Nephron progenitor cell (in vitro differentiated cells): ENCODE measurements at regions not wholly inside any gene's neighbourhood (a gene's known extent, or its start where the extent isn't known, plus 50 kb on each side); places are given as distances from the start of the nearest gene placed in this dataset.

Experiments used
- DNase-seq: peaks from one replicate; pipeline ENCODE4 v3.0.0; 2021
- H3K27ac Mint-ChIP-seq: 2 replicates; pipeline ENCODE4 v1.8.0; 2021; ENCODE audit warnings: mild to moderate bottlenecking, moderate library complexity, mixed read lengths
- H3K27me3 Mint-ChIP-seq: 2 replicates; pipeline ENCODE4 v1.8.0; 2021; ENCODE audit warnings: mild to moderate bottlenecking, low read depth, mixed read lengths; ENCODE audit not compliant: poor library complexity
- H3K36me3 Mint-ChIP-seq: 2 replicates; pipeline ENCODE4 v1.8.0; 2021; ENCODE audit warnings: low read depth, mixed read lengths
- H3K4me1 Mint-ChIP-seq: 2 replicates; pipeline ENCODE4 v1.8.0; 2021; ENCODE audit warnings: mixed read lengths
- H3K4me3 Mint-ChIP-seq: 2 replicates; pipeline ENCODE4 v1.8.0; 2021; ENCODE audit warnings: mild to moderate bottlenecking, moderate library complexity, mixed read lengths
- H3K9me3 Mint-ChIP-seq: 2 replicates; pipeline ENCODE4 v1.8.0; 2021; ENCODE audit warnings: mild to moderate bottlenecking, moderate library complexity, mixed read lengths
- TF ChIP-seq, protein P1 (sequence below): fragments of 200-600 bp; sonication (generic); IDR thresholded peaks from 2 replicates; pipeline ENCODE4 v1.5.0; 2021; ENCODE audit warnings: antibody characterized with exemption

DNA sequence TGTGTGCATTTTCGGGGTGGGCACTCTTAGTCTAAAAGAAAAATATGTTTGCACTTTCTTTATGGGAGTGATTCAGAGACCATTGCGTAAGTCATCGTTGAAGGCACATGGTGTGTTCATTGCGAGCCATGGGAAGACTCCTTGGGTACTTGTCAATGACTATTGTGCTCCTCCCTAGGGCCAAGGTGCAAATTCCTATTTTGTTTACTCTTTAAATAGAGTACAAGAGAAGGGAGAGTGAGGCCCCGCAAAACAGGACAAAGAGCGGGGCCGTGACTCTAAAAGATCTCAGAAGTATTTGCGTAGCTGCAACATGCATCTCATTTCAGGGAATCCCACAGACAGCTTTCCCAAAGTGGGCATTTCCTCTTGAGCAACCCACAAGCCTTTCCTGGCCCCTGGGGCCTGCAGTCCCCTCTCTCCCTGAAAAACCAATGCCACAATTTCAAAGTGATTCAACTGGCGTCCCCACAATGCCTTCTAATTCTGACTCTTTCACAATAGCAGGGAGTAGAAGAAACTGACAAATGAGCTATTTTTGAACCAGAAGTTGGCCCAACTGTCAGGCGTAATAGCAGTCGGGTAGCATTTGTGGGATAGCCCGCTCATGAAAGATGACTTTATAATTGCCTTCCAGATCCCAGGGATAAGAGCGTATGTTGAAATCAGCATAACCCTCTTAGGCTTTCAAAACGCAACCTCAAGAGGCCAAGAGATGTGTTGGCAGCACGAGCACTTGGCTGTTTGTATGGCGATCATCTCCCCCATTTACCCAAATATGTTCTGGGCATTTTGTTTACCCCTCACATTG, 277.9 kb upstream of the BMP2 start:
- DNase-seq = no peak
- Mint-ChIP-seq H3K4me3 (no peak overlapping the region), H3K36me3 (no peaks in the 10 kb centered on the region), H3K4me1 (peaks cover 21% of the 10 kb centered on the region), H3K27ac (no peak overlapping the region), H3K27me3 (no peaks in the 10 kb centered on the region), H3K9me3 (no peaks in the 10 kb centered on the region)
- TF ChIP-seq, protein P1, sequence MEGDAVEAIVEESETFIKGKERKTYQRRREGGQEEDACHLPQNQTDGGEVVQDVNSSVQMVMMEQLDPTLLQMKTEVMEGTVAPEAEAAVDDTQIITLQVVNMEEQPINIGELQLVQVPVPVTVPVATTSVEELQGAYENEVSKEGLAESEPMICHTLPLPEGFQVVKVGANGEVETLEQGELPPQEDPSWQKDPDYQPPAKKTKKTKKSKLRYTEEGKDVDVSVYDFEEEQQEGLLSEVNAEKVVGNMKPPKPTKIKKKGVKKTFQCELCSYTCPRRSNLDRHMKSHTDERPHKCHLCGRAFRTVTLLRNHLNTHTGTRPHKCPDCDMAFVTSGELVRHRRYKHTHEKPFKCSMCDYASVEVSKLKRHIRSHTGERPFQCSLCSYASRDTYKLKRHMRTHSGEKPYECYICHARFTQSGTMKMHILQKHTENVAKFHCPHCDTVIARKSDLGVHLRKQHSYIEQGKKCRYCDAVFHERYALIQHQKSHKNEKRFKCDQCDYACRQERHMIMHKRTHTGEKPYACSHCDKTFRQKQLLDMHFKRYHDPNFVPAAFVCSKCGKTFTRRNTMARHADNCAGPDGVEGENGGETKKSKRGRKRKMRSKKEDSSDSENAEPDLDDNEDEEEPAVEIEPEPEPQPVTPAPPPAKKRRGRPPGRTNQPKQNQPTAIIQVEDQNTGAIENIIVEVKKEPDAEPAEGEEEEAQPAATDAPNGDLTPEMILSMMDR = no peak

DNA sequence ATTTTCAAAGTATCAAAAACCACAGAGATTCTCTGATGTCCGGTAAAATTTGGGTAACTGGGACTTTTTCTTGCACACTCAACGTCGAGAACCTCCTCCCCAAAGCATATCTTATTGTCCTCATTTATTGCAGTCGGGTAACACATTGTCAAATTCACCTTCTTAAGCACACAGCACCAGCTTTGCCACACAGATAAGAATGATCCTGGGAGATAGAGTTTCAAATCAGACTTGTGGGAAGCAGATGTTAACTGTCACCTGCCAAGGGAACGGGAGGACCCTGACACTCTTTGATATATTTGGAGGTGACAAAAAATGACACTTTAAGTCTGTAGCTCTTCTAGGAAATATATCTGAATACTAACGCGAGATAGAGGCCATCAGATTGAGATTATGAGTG, 282.1 kb upstream of the BMP2 start:
- DNase-seq = no peak
- Mint-ChIP-seq H3K27ac (no peak overlapping the region), H3K4me3 (no peak overlapping the region), H3K9me3 (no peaks in the 10 kb centered on the region), H3K4me1 (peaks cover 15% of the 10 kb centered on the region), H3K36me3 (no peaks in the 10 kb centered on the region), H3K27me3 (no peaks in the 10 kb centered on the region)
- TF ChIP-seq, protein P1 = no peak

DNA sequence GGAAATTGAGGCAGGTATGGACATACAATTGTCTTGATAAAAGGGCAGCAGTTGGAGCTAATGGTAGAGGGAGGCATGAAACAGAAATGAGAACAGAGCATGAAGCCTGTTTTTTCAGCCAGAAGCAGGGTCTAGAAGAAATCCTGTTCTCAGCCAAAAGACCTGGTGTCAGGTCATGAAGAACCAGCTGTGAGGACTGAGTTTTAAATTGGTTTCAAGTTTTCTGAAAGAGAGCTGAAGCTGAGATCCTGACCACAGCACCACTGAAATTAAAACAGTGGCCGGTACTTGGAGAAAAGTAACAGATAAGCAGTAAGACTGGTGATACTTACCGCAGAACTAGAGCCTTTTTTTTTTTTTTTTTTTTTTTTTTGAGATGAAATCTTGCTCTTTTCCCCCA, 283.8 kb upstream of the BMP2 start:
- Mint-ChIP-seq H3K36me3 (no peaks in the 10 kb centered on the region), H3K4me3 (no peak overlapping the region), H3K9me3 (peaks cover 3% of the 10 kb centered on the region), H3K27me3 (no peaks in the 10 kb centered on the region), H3K4me1 (no peaks in the 10 kb centered on the region), H3K27ac (no peak overlapping the region)
- DNase-seq = no peak
- TF ChIP-seq, protein P1 = no peak

DNA sequence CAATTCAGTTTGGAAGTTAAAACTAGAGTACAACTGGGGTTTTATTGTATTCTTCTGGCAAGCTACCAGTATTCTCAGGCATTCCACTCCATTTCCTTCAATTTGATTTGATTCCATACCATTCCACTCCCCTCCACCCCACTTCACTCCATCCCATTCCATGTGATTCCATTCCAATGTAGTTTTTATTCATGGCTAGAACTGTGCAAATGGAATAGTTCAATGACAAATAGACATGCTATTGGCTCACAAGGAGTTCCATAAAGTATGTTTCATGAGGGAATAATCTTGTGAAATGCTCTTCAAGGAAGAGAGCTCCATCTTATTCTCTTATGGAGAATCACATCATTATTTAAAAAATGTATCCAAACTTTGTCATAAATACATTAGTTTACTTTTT, 285.0 kb upstream of the BMP2 start:
- no peak overlapping the region for H3K4me3 Mint-ChIP-seq
- no peak overlapping the region for H3K27ac Mint-ChIP-seq
- no peak for DNase-seq
- H3K27me3 Mint-ChIP-seq = no peaks in the 10 kb centered on the region
- TF ChIP-seq, protein P1 = no peak
- no peaks in the 10 kb centered on the region for H3K36me3 Mint-ChIP-seq
- H3K9me3 Mint-ChIP-seq = peaks cover 5% of the 10 kb centered on the region
- no peaks in the 10 kb centered on the region for H3K4me1 Mint-ChIP-seq

DNA sequence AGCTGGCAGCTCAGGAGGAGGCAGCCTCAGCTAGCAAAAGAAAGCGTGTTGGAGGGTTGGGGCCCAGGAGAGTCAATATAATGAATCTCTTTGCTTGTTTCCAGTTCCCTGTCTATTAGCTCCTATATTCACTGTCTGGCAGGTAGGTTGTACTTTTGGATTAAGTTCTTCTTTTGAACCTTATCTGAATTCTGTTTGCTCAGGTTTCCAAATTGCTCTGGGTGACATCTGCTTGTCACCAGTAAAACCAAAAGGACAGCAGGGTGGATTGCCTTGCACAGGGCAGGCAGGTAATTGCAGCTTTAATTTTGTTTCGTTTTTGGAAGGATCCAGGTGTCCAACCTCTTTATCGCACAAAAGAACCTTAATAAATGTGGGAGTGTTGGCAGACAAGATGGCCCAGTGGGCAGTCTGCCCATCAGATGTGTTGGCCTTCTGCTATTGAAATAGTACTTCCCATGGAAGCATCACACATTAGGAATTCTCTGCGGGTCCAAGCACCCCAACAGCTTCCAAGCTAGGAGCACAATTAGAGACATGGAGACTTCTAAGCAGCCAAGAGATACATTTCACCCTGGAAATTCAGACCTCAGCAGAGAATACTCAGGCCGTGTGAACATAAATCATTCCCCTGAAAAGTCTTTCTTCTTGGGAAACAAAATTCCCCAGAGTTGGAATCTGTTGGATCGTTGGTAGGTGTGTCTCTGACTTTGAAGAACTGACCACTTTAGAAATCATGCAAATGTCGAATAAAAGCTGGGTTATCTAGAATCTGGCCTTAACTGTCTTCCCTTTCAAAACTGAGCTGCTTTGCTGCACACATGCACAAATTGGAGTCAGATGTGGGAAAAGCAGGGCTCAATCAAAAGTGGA, 286.9 kb upstream of the BMP2 start:
- Mint-ChIP-seq H3K36me3 (no peaks in the 10 kb centered on the region), H3K4me1 (no peaks in the 10 kb centered on the region), H3K9me3 (peaks cover 5% of the 10 kb centered on the region), H3K4me3 (no peak overlapping the region), H3K27me3 (peaks cover 3% of the 10 kb centered on the region), H3K27ac (no peak overlapping the region)
- TF ChIP-seq, protein P1 = no peak
- no peak for DNase-seq
